CD4-positive, alpha-beta T cell treated with Interleukin-17A for 4 hours (primary cell): ENCODE measurements at regions not wholly inside any gene's neighbourhood (a gene's known extent, or its start where the extent isn't known, plus 50 kb on each side); places are given as distances from the start of the nearest gene placed in this dataset.
"Not testable (repeated sequence)": the region's sequence is repeated elsewhere in the genome, so short reads cannot be mapped to it uniquely, and the experiment has no call there.

ENCODE experiments used
- DNase-seq: peaks from one replicate; pipeline ENCODE4 v3.0.0-alpha.2; 2020; ENCODE audit warnings: mixed read lengths

GRCh38 chr12:83313322-83313721, 626.6 kb downstream of the TMTC2 start:
- DNase-seq = no peak

- no peak for DNase-seq
Measured at GRCh38 chr12:83276904-83277303, 590.2 kb downstream of the TMTC2 start.

- DNase-seq = no peak
Measured at GRCh38 chr12:83271201-83271600, 584.5 kb downstream of the TMTC2 start.

GRCh38 chr12:83265808-83266207, 579.1 kb downstream of the TMTC2 start:
- no peak for DNase-seq

GRCh38 chr12:83261998-83262397, 575.3 kb downstream of the TMTC2 start:
- DNase-seq = no peak

- not testable (repeated sequence) for DNase-seq
Measured at GRCh38 chr12:83260126-83260525, 573.4 kb downstream of the TMTC2 start.

GRCh38 chr12:83257726-83258125, 571.0 kb downstream of the TMTC2 start:
- no peak for DNase-seq

GRCh38 chr12:83256562-83256961, 569.9 kb downstream of the TMTC2 start:
- no peak for DNase-seq

GRCh38 chr12:83250866-83251265, 564.2 kb downstream of the TMTC2 start:
- no peak for DNase-seq

- DNase-seq = no peak
Measured at GRCh38 chr12:83245156-83245555, 558.5 kb downstream of the TMTC2 start.

GRCh38 chr12:83244001-83244400, 557.3 kb downstream of the TMTC2 start:
- DNase-seq = no peak

GRCh38 chr12:83233987-83234386, 547.3 kb downstream of the TMTC2 start:
- DNase-seq = not testable (repeated sequence)

- DNase-seq = not testable (repeated sequence)
Measured at GRCh38 chr12:83226960-83227359, 540.3 kb downstream of the TMTC2 start.

GRCh38 chr12:83225806-83226205, 539.1 kb downstream of the TMTC2 start:
- no peak for DNase-seq

- DNase-seq = no peak
Measured at GRCh38 chr12:83224012-83224411, 537.3 kb downstream of the TMTC2 start.

GRCh38 chr12:83220774-83221173, 534.1 kb downstream of the TMTC2 start:
- no peak for DNase-seq

GRCh38 chr12:83216230-83216629, 529.5 kb downstream of the TMTC2 start:
- DNase-seq = no peak

- no peak for DNase-seq
Measured at GRCh38 chr12:83214185-83214584, 527.5 kb downstream of the TMTC2 start.

- no peak for DNase-seq
Measured at GRCh38 chr12:83210933-83211332, 524.2 kb downstream of the TMTC2 start.

- no peak for DNase-seq
Measured at GRCh38 chr12:83199069-83199468, 512.4 kb downstream of the TMTC2 start.

GRCh38 chr12:83198291-83199015, 511.7 kb downstream of the TMTC2 start:
- no peak for DNase-seq

- no peak for DNase-seq
Measured at GRCh38 chr12:83197483-83197914, 510.8 kb downstream of the TMTC2 start.

GRCh38 chr12:83196694-83197350, 510.1 kb downstream of the TMTC2 start:
- no peak for DNase-seq

- no peak for DNase-seq
Measured at GRCh38 chr12:83190631-83191390, 504.1 kb downstream of the TMTC2 start.
